Kidney tubule cell (primary cell): ENCODE measurements at regions not wholly inside any gene's neighbourhood (a gene's known extent, or its start where the extent isn't known, plus 50 kb on each side); places are given as distances from the start of the nearest gene placed in this dataset.

Experiments used
- DNase-seq: peaks from one replicate; pipeline ENCODE4 v3.0.0-alpha.2; 2018; ENCODE audit warnings: low spot score

GRCh38 chr2:186069676-186070075 lies 331.1 kb downstream of the FSIP2 start:
- no peak for DNase-seq

GRCh38 chr2:186085226-186085625 lies 346.6 kb downstream of the FSIP2 start:
- no peak for DNase-seq

GRCh38 chr2:186093174-186093573 lies 354.6 kb downstream of the FSIP2 start:
- DNase-seq, result no peak

- no peak for DNase-seq
These were observed 360.2 kb downstream of the FSIP2 start for GRCh38 chr2:186098821-186099220.

- DNase-seq, result peak; percentile 27
These were observed 361.2 kb downstream of the FSIP2 start for GRCh38 chr2:186099826-186100225.

- DNase-seq, result no peak
These were observed 362.0 kb downstream of the FSIP2 start for GRCh38 chr2:186100636-186101035.

- no peak for DNase-seq
These were observed 363.0 kb downstream of the FSIP2 start for GRCh38 chr2:186101616-186102015.

GRCh38 chr2:186103276-186103675 lies 364.7 kb downstream of the FSIP2 start:
- DNase-seq, result no peak

GRCh38 chr2:186105016-186105724 lies 366.6 kb downstream of the FSIP2 start:
- peak; percentile 46 for DNase-seq

- no peak for DNase-seq
These were observed 369.9 kb downstream of the FSIP2 start for GRCh38 chr2:186108470-186108869.

- no peak for DNase-seq
These were observed 372.8 kb upstream of the ZC3H15 start for GRCh38 chr2:186113284-186113683.

- DNase-seq, result no peak
These were observed 360.9 kb upstream of the ZC3H15 start for GRCh38 chr2:186125156-186125555.

- DNase-seq, result no peak
These were observed 360.4 kb upstream of the ZC3H15 start for GRCh38 chr2:186125625-186126024.

- DNase-seq, result no peak
These were observed 359.9 kb upstream of the ZC3H15 start for GRCh38 chr2:186126181-186126580.

GRCh38 chr2:186129767-186130581 lies 356.1 kb upstream of the ZC3H15 start:
- peak; percentile 22 for DNase-seq

GRCh38 chr2:186130748-186131641 lies 355.1 kb upstream of the ZC3H15 start:
- no peak for DNase-seq

GRCh38 chr2:186135686-186136085 lies 350.4 kb upstream of the ZC3H15 start:
- DNase-seq, result no peak

GRCh38 chr2:186136860-186137259 lies 349.2 kb upstream of the ZC3H15 start:
- no peak for DNase-seq

GRCh38 chr2:186138845-186139244 lies 347.2 kb upstream of the ZC3H15 start:
- DNase-seq, result no peak

- DNase-seq, result no peak
These were observed 327.0 kb upstream of the ZC3H15 start for GRCh38 chr2:186159101-186159500.

- DNase-seq, result no peak
These were observed 321.7 kb upstream of the ZC3H15 start for GRCh38 chr2:186164325-186164724.

- DNase-seq, result no peak
These were observed 315.4 kb upstream of the ZC3H15 start for GRCh38 chr2:186170693-186171092.
